OCI-LY3 (cell line): ENCODE measurements at regions not wholly inside any gene's neighbourhood (a gene's known extent, or its start where the extent isn't known, plus 50 kb on each side); places are given as distances from the start of the nearest gene placed in this dataset.

Experiments
- CTCF ChIP-seq: fragments of 200-600, 300-600 bp; sonication (generic); IDR thresholded peaks from 2 replicates; pipeline ENCODE4 v1.5.1; 2014; ENCODE audit warnings: antibody characterized with exemption, low read length, low read depth
- EZH2phosphoT487 ChIP-seq: fragments of 200-600 bp; shearing (Covaris generic); IDR thresholded peaks from 2 replicates; pipeline ENCODE4 v1.6.1; 2018; ENCODE audit warnings: antibody characterized with exemption, mixed run types, low read depth

- no peak for TF ChIP-seq CTCF
- no peak for TF ChIP-seq EZH2phosphoT487
Observed at GRCh38 chr12:131222329-131223139, 268.8 kb downstream of the ADGRD1 start.
